ENCODE measurements at regions not wholly inside any gene's neighbourhood (a gene's known extent, or its start where the extent isn't known, plus 50 kb on each side); places are given as distances from the start of the nearest gene placed in this dataset.

DNA sequence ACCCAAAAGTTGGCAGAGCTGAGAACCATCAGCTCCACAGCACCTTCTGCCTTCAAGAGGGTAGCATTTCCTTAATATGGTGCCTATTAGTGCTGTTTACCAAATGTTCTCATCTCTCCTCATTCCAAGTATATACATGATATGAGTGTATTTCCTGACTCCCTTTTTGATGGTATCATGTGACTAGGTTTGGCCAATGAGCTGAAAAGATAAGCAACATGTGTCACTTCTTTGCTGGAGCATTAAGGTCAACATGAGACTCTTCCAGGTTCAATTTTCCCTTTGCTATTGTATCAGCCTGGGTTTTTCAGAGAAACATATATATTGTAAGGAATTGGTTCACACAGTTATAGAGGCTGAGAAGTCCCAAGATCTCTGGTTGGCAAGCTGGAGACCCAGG lies 310.9 kb downstream of the HRH4 start:
- H3K9me3 Mint-ChIP-seq = no peaks in the 10 kb centered on the region
- H3K4me1 Mint-ChIP-seq (ENCODE audit: low read depth) = no peaks in the 10 kb centered on the region
- no peaks in the 10 kb centered on the region for H3K36me3 Mint-ChIP-seq (ENCODE audit: low read depth)
- no peak overlapping the region for H3K27ac Mint-ChIP-seq
- H3K27me3 Mint-ChIP-seq = peaks cover 11% of the 10 kb centered on the region
- no peak for DNase-seq
- H3K4me3 Mint-ChIP-seq = no peak overlapping the region

DNA sequence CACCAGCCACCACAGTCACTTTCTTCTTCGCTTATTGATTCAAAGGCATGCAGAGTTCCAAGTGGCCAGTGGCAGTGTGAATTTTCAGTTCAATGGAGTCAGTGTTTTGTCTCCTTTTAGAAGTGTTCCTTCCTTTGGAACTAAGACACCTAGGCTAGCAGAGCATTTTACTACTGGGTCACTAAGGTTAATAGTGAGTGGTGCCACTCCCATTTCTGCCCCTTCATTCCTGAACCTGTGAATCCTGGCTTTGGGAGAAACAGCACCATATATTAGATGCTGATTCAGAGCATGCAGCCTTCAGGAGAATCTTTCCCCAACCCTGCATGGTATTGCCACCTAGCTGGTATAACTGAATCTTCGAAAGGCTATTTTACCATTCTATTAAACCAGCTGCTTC lies 312.7 kb downstream of the HRH4 start:
- H3K4me3 Mint-ChIP-seq = no peak overlapping the region
- H3K27ac Mint-ChIP-seq = no peak overlapping the region
- H3K36me3 Mint-ChIP-seq (ENCODE audit: low read depth) = no peaks in the 10 kb centered on the region
- no peaks in the 10 kb centered on the region for H3K9me3 Mint-ChIP-seq
- H3K4me1 Mint-ChIP-seq (ENCODE audit: low read depth) = no peaks in the 10 kb centered on the region
- H3K27me3 Mint-ChIP-seq = peaks cover 11% of the 10 kb centered on the region
- DNase-seq = no peak

DNA sequence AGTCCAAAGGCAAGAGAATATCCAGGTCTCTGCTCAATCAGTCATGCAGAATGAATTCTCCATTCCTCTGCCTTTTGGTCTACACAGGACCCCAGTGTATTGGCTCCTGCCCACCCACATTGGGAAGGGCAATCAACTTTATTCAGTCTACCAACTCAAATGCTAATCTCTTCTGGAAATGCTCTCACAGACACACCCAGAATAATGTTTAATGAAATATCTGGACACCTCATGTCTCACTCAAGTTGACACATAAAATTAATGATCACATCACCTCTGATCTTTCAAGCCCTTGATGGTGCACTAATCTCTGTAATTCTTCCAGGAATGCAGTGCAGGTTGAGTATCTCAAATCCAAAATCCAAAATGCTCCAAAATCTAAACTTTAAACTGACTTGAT lies 315.6 kb downstream of the HRH4 start:
- H3K4me1 Mint-ChIP-seq (ENCODE audit: low read depth) = no peaks in the 10 kb centered on the region
- no peaks in the 10 kb centered on the region for H3K9me3 Mint-ChIP-seq
- H3K4me3 Mint-ChIP-seq = no peak overlapping the region
- H3K36me3 Mint-ChIP-seq (ENCODE audit: low read depth) = no peaks in the 10 kb centered on the region
- H3K27me3 Mint-ChIP-seq = no peaks in the 10 kb centered on the region
- H3K27ac Mint-ChIP-seq = no peak overlapping the region
- no peak for DNase-seq

DNA sequence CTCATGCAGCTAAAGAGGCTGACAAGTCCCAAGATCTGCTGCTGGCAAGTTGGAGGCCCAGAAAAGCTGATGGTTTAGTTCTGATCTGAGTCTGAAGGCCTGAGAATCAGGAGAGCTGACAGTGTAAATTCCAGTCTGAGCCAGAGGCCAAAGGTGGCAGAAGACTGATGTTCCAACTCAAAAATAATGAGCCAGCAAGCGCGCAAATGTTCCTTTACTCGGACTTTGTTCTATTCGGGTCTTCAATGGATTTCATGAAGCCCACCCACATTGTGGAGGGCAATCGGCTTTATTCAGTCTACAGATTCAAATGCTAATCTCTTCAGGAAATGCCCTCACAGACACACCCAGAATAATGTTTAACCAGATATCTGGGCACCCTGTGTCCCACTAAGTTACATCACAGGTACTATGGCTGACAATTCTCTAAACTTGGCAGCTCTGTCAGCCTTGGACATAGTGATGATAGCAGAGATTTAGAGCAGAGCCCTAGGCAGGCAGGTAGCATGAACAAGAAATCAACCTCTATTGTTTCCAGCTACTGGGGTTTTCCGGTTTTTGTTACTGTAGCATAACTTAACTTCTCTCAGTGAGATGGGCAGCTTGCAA lies 318.5 kb downstream of the HRH4 start:
- Mint-ChIP-seq H3K36me3 (ENCODE audit: low read depth) (no peaks in the 10 kb centered on the region), H3K27ac (no peak overlapping the region), H3K9me3 (no peaks in the 10 kb centered on the region), H3K4me3 (no peak overlapping the region), H3K27me3 (no peaks in the 10 kb centered on the region), H3K4me1 (ENCODE audit: low read depth) (no peaks in the 10 kb centered on the region)
- DNase-seq = no peak

DNA sequence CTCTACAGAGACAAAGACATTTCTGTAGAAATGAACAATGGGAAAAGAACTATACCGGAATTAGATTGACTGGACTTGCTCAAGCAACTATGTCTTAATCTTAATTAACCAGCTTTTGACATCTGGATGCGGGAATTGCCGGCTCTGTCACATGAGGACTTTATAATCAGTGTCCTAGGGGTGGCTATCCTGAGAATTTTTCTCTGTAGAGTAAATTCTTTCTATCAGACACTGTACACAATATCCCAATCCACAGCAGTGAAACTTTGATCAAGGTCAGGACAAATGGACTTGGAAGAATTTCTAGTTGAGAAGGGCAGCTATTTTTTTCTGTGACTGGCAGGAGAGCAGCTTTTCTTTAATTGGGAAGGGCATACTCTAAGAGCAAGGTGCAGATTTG lies 322.1 kb downstream of the HRH4 start:
- Mint-ChIP-seq H3K4me1 (ENCODE audit: low read depth) (no peaks in the 10 kb centered on the region), H3K27me3 (no peaks in the 10 kb centered on the region), H3K4me3 (no peak overlapping the region), H3K9me3 (no peaks in the 10 kb centered on the region), H3K36me3 (ENCODE audit: low read depth) (no peaks in the 10 kb centered on the region), H3K27ac (no peak overlapping the region)
- no peak for DNase-seq

DNA sequence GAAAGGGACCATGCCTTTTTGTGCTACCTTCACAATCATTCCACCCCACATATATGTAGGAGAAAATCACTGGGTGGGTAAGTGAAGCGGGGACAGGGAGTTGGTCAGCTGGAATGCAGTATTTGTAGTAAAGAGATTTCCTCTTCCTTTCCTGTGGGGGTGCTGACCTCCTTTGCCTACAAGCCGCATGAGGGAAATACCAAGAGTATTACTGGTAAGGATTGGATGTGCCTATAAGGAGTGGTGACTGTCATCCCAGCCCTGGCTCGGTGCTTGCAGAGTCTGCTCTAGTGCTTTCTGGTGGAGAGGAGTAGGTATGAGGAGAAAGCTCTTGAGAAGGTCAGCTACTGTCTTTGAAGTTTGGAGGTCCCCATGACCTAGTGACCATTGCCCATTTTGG lies 324.6 kb downstream of the HRH4 start:
- no peaks in the 10 kb centered on the region for H3K4me1 Mint-ChIP-seq (ENCODE audit: low read depth)
- H3K36me3 Mint-ChIP-seq (ENCODE audit: low read depth) = no peaks in the 10 kb centered on the region
- H3K27ac Mint-ChIP-seq = no peak overlapping the region
- no peak overlapping the region for H3K4me3 Mint-ChIP-seq
- H3K9me3 Mint-ChIP-seq = peaks cover 4% of the 10 kb centered on the region
- no peaks in the 10 kb centered on the region for H3K27me3 Mint-ChIP-seq
- no peak for DNase-seq

DNA sequence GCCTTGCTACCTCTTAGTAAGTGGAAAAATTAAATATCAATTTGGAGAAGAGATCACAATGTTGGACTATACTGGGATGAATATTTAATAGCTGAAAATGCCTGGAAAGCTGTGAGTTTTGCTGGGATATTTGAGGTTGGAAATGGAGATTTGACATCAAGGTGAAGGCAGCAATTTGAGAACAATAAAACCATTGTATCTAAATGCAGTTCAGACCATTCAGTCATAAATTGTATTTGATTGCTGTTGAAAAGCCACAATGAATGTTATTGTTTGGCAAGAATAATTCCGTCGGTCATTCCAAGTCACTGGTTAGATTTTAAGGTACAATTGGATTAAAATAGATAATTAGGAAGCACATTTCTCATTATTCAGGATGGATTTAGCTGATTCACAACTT lies 325.6 kb downstream of the HRH4 start:
- H3K9me3 Mint-ChIP-seq = peaks cover 6% of the 10 kb centered on the region
- no peak overlapping the region for H3K4me3 Mint-ChIP-seq
- no peaks in the 10 kb centered on the region for H3K4me1 Mint-ChIP-seq (ENCODE audit: low read depth)
- no peaks in the 10 kb centered on the region for H3K27me3 Mint-ChIP-seq
- no peak for DNase-seq
- no peaks in the 10 kb centered on the region for H3K36me3 Mint-ChIP-seq (ENCODE audit: low read depth)
- no peak overlapping the region for H3K27ac Mint-ChIP-seq

DNA sequence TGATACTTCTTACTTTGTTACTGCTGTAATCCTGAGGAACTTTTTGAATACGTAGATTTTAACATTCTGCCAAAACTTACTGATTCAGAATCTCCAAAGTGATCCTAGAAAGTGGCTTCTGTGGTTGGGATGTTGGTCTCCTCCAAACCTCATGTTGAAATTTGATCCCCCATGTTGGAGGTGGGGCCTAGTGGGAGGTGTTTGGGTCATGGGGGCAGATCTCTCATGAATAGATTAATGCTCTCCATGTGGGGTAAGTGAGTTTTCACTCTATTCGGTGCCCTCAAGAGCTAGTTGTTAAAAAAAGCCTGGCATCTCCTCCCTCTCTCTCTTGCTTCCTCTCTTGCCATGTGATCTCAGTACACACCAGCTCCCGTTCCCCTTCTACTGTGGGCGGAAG lies 329.9 kb downstream of the HRH4 start:
- Mint-ChIP-seq H3K27ac (no peak overlapping the region), H3K4me1 (ENCODE audit: low read depth) (no peaks in the 10 kb centered on the region), H3K9me3 (peaks cover 6% of the 10 kb centered on the region), H3K36me3 (ENCODE audit: low read depth) (no peaks in the 10 kb centered on the region), H3K4me3 (no peak overlapping the region), H3K27me3 (peaks cover 9% of the 10 kb centered on the region)
- DNase-seq = no peak

DNA sequence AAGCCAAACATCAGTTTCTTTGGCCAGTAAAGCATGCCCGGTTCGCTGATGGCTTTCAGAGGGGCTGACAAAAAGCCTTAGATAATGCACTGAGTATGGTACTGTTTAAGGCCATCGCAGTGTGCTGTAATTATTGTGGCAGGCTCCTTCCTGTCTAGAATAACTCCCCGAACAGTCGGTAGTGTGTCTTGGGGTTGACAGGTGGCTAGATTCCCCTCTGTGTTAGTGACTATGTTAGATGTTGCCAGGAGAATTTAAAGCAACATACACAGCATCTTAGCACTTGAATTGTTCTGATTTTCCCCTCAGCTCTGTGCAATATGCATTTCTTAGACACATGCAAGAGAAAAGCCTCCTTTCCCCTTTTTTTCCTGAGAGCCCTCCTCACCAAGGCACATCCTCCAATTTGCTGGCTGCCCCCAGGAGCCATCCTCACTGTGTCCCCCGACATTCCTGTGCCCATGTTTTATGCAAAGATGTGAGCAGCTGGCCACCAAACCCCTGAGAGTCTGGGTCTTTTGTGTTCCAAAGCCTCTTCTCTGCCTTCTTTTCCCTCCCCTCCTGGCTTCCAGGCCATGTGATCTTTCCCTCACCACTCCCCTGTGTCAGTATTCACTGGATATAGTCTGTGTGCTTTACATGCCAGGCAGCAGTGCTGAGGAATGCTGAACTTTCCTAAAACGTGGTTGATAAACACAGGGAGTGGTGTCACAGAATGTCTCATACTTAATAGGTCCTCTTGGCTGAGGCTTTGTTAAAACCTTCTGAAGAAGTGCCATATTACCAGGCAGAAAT lies 331.5 kb downstream of the HRH4 start:
- Mint-ChIP-seq H3K9me3 (peaks cover 6% of the 10 kb centered on the region), H3K27ac (no peak overlapping the region), H3K4me3 (no peak overlapping the region), H3K36me3 (ENCODE audit: low read depth) (no peaks in the 10 kb centered on the region), H3K4me1 (ENCODE audit: low read depth) (no peaks in the 10 kb centered on the region), H3K27me3 (peaks cover 9% of the 10 kb centered on the region)
- no peak for DNase-seq

DNA sequence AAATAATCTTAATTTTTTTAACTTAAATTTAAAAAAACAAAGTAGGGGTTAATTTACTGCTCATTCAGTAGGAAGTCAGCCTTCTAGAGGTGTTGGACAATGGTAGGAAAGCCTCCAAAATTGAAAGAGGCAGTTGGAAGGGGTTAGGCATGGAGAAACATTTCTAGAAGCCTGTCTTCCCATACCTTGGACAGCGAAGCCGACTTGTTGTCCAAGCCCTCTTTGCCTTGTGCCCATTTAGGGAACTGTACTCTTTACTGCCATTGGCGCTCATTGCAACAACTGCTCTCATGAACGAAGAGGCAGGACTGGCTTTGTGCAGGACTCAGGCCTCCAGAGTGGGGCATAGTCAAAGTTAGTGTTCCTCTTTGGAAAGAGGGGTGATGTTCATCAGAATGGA lies 333.3 kb downstream of the HRH4 start:
- H3K9me3 Mint-ChIP-seq = peaks cover 2% of the 10 kb centered on the region
- H3K4me3 Mint-ChIP-seq = no peak overlapping the region
- peaks cover 10% of the 10 kb centered on the region for H3K27me3 Mint-ChIP-seq

DNA sequence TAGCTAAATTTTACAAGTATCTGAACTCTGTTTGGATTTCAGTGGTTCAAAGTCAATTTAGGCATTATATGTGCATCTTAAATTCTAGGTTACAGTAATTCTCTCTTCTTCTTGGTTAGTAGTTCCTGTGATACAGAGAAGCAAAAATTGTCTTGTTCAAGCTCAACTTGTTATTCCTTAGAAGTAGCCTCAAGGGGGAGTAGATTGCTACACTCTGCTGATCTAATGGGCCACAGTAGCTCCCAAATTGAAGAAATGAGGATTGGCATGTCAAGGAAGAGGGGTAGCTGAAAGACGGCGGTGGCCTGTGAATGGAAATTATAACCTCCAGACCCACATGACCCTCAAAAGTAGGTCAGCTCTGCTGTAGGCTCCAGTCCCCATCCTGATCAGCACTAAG lies 334.7 kb downstream of the HRH4 start:
- no peaks in the 10 kb centered on the region for H3K4me1 Mint-ChIP-seq (ENCODE audit: low read depth)
- H3K9me3 Mint-ChIP-seq = peaks cover under 1% of the 10 kb centered on the region
- H3K27ac Mint-ChIP-seq = no peak overlapping the region
- peaks cover 19% of the 10 kb centered on the region for H3K27me3 Mint-ChIP-seq
- no peak for DNase-seq
- no peaks in the 10 kb centered on the region for H3K36me3 Mint-ChIP-seq (ENCODE audit: low read depth)
- no peak overlapping the region for H3K4me3 Mint-ChIP-seq

More for the DNA sequence above, 333.3 kb downstream of the HRH4 start:
- Mint-ChIP-seq H3K4me1 (ENCODE audit: low read depth) (no peaks in the 10 kb centered on the region), H3K27ac (no peak overlapping the region), H3K36me3 (ENCODE audit: low read depth) (no peaks in the 10 kb centered on the region)
- DNase-seq = no peak

DNA sequence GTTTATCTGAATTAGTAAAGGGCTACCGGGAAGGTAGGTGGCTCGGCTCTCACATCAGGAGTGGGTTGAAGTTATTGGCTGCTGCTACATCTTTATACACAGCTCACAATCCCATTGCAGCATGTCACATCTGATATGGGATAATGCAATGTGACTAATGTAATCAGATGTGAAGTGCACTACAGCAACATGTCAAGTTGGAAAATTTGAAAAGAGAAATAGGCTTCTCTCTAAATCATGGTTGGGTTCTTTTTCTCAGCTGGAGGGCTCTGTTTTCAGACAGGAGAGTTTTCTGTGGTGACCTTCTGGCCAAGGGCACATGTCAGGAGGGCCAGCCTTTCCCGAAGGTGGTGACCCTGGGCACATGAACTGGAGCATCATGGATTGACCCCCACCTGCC lies 337.5 kb downstream of the HRH4 start:
- DNase-seq = no peak
- Mint-ChIP-seq H3K27ac (no peak overlapping the region), H3K9me3 (no peaks in the 10 kb centered on the region), H3K4me1 (ENCODE audit: low read depth) (no peaks in the 10 kb centered on the region), H3K4me3 (no peak overlapping the region), H3K27me3 (peaks cover 15% of the 10 kb centered on the region), H3K36me3 (ENCODE audit: low read depth) (no peaks in the 10 kb centered on the region)

DNA sequence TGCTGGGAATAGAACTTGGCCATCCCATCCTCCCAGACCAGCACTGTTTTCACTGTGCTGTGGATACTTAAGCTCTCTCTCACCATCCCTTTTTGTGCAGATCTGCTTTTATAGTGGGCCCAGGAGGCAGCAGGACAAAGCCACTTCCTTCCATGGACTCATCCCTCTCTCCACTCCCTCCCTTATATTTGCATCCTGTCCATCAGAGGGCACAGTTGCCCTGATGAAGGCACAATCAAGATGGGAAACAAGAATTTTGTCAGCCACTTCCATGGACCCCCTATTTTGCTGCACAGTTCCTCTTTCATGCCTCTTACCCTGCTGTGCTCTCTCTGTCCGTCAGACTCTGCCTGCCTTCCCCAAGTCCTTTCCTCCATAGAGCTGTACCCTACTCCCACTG lies 338.7 kb downstream of the HRH4 start:
- DNase-seq = no peak
- Mint-ChIP-seq H3K4me1 (ENCODE audit: low read depth) (no peaks in the 10 kb centered on the region), H3K27ac (no peak overlapping the region), H3K4me3 (no peak overlapping the region), H3K9me3 (no peaks in the 10 kb centered on the region), H3K36me3 (ENCODE audit: low read depth) (no peaks in the 10 kb centered on the region), H3K27me3 (peaks cover 13% of the 10 kb centered on the region)

DNA sequence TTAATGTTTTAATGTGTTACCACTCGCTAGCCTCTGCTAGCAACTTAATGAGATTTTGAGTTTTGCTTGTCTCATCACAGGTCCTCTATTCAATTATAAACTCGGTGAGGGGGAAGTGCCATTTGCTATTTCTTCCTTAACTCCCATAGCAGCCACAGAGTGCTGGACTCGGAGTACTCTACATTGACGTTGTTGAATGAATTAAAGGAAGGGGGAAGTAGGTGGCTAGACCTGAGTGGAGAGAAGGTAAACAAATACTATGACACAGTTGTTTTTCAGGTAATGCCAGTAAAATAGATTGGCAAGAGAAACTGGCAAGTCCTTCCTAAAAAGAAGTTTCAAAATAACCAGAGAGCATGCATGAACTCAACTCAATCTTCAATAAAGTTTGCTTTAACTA lies 339.3 kb downstream of the HRH4 start:
- Mint-ChIP-seq H3K27ac (no peak overlapping the region), H3K4me1 (ENCODE audit: low read depth) (no peaks in the 10 kb centered on the region), H3K9me3 (no peaks in the 10 kb centered on the region)

DNA sequence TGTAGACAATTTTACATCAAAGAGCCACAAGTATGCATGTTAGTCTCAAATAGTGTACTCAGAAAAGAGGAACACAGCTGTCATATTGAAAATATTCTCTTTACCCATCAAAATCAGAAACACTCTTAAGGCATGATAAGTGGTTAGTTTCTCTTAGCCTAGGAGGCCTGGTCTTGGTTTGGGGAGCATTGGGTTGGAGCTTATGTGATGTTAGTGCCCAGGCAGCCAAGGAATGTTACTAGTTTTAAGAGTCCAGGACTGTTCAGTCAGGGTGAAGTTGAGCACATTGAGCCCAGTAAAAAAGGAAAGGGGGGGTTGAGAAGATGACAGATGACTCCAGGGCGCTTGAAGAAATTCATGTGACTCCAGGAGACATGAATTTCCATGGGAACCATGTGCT lies 340.6 kb downstream of the HRH4 start:
- H3K4me1 Mint-ChIP-seq (ENCODE audit: low read depth) = no peaks in the 10 kb centered on the region
- DNase-seq = no peak
- peaks cover 13% of the 10 kb centered on the region for H3K27me3 Mint-ChIP-seq
- no peaks in the 10 kb centered on the region for H3K36me3 Mint-ChIP-seq (ENCODE audit: low read depth)
- H3K9me3 Mint-ChIP-seq = no peaks in the 10 kb centered on the region
- H3K27ac Mint-ChIP-seq = no peak overlapping the region
- H3K4me3 Mint-ChIP-seq = no peak overlapping the region

More for the DNA sequence above, 339.3 kb downstream of the HRH4 start:
- H3K27me3 Mint-ChIP-seq = peaks cover 13% of the 10 kb centered on the region
- DNase-seq = no peak
- no peak overlapping the region for H3K4me3 Mint-ChIP-seq
- H3K36me3 Mint-ChIP-seq (ENCODE audit: low read depth) = no peaks in the 10 kb centered on the region
